ENCODE measurements at regions not wholly inside any gene's neighbourhood (a gene's known extent, or its start where the extent isn't known, plus 50 kb on each side); places are given as distances from the start of the nearest gene placed in this dataset.

DNA sequence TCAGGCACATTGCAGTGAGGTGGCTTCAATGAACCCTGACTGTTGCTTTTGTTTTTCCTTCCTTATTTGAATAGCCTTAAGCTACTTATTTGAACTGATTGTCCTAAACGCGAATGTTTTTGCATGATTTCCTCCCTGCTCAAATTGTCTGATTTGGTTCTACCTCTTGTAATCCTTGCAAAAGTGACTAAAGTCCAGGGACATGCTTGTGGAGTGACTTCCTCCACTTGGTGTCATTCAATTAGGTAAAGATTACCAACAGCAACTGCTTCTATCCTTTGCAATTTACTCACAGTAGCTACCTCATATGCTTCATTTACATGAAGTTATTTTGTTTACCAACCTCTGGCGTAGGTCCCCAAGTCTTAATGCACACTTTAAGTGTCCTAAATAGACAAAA lies 295.9 kb upstream of the TMEM229A start:
- no peak for ATAC-seq
- WGBS: 56% methylated on average over 3 of the region's 3 CpGs
- no peaks in the 10 kb centered on the region for H3K27me3 ChIP-seq (ENCODE audit: control insufficient read depth, insufficient read depth)

GRCh38 chr7:124324262-124324661 lies 291.4 kb upstream of the TMEM229A start:
- H3K4me3 ChIP-seq (ENCODE audit: low read length): no peak overlapping the region
- no peak overlapping the region for H3K27ac ChIP-seq (ENCODE audit: low read length)
- no peaks in the 10 kb centered on the region for H3K4me1 ChIP-seq (ENCODE audit: control insufficient read depth, insufficient read depth, low read length)
- intact Hi-C loops (cut with DNase I): no loop called here
- DNase-seq (no peak), ATAC-seq (no peak)
- no peaks in the 10 kb centered on the region for H3K27me3 ChIP-seq (ENCODE audit: control insufficient read depth, insufficient read depth)
- no peaks in the 10 kb centered on the region for H3K9me3 ChIP-seq (ENCODE audit: control insufficient read depth, low read length)

More for the DNA sequence above, 295.9 kb upstream of the TMEM229A start:
- Histone ChIP-seq H3K27ac (ENCODE audit: low read length) (no peak overlapping the region), H3K4me1 (ENCODE audit: control insufficient read depth, insufficient read depth, low read length) (no peaks in the 10 kb centered on the region), H3K4me3 (ENCODE audit: low read length) (no peak overlapping the region), H3K9me3 (ENCODE audit: control insufficient read depth, low read length) (no peaks in the 10 kb centered on the region)
- intact Hi-C loops (cut with DNase I): no loop called here
- DNase-seq: no peak

DNA sequence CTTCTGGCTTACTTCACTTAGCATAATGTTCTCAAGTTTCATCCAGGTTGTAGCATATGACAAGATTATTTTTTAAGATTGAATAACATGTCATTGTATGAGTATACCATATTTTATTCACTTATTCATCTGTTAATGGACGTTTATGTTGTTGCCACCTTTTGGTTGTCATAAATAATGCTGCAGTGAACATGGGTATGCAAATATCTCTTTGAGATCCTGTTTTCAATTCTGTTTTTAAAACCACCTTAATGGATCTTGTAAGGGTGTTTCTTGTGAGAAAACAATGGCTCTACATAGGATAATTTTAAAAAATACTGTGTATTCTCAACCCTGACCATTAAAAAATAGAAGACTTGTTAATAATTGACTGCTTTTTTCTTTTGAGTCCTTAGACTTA lies 290.7 kb upstream of the TMEM229A start:
- H3K4me3 ChIP-seq (ENCODE audit: low read length): no peak overlapping the region
- ATAC-seq: no peak
- H3K27me3 ChIP-seq (ENCODE audit: control insufficient read depth, insufficient read depth): no peaks in the 10 kb centered on the region
- H3K27ac ChIP-seq (ENCODE audit: low read length): no peak overlapping the region
- intact Hi-C loops (cut with DNase I): no loop called here
- H3K9me3 ChIP-seq (ENCODE audit: control insufficient read depth, low read length): no peaks in the 10 kb centered on the region
- no peak for DNase-seq
- WGBS: 27% methylated on average over 1 of the region's 1 CpG
- H3K4me1 ChIP-seq (ENCODE audit: control insufficient read depth, insufficient read depth, low read length): no peaks in the 10 kb centered on the region

GRCh38 chr7:124322561-124322960 lies 289.7 kb upstream of the TMEM229A start:
- DNase-seq: no peak
- intact Hi-C loops (cut with DNase I): no loop called here
- Histone ChIP-seq H3K9me3 (ENCODE audit: control insufficient read depth, low read length) (no peaks in the 10 kb centered on the region), H3K4me3 (ENCODE audit: low read length) (no peak overlapping the region), H3K27me3 (ENCODE audit: control insufficient read depth, insufficient read depth) (no peaks in the 10 kb centered on the region), H3K27ac (ENCODE audit: low read length) (no peak overlapping the region), H3K4me1 (ENCODE audit: control insufficient read depth, insufficient read depth, low read length) (no peaks in the 10 kb centered on the region)
- no peak for ATAC-seq
- 57% methylated on average over 1 of the region's 1 CpG for WGBS

GRCh38 chr7:124318721-124319450 lies 286.0 kb upstream of the TMEM229A start:
- ATAC-seq (no peak), DNase-seq (no peak)
- Histone ChIP-seq H3K4me3 (ENCODE audit: low read length) (no peak overlapping the region), H3K27me3 (ENCODE audit: control insufficient read depth, insufficient read depth) (no peaks in the 10 kb centered on the region), H3K4me1 (ENCODE audit: control insufficient read depth, insufficient read depth, low read length) (no peaks in the 10 kb centered on the region), H3K27ac (ENCODE audit: low read length) (no peak overlapping the region), H3K9me3 (ENCODE audit: control insufficient read depth, low read length) (no peaks in the 10 kb centered on the region)
- intact Hi-C loops (cut with DNase I): no loop called here
- 59% methylated on average over 5 of the region's 5 CpGs for WGBS

- intact Hi-C loops (cut with DNase I): no loop called here
- H3K27ac ChIP-seq (ENCODE audit: low read length): no peak overlapping the region
- no peaks in the 10 kb centered on the region for H3K4me1 ChIP-seq (ENCODE audit: control insufficient read depth, insufficient read depth, low read length)
- no peak for ATAC-seq
- no peaks in the 10 kb centered on the region for H3K9me3 ChIP-seq (ENCODE audit: control insufficient read depth, low read length)
- H3K27me3 ChIP-seq (ENCODE audit: control insufficient read depth, insufficient read depth): no peaks in the 10 kb centered on the region
- no peak overlapping the region for H3K4me3 ChIP-seq (ENCODE audit: low read length)
- DNase-seq: no peak
Measured at GRCh38 chr7:124310934-124311390, 278.1 kb upstream of the TMEM229A start.

DNA sequence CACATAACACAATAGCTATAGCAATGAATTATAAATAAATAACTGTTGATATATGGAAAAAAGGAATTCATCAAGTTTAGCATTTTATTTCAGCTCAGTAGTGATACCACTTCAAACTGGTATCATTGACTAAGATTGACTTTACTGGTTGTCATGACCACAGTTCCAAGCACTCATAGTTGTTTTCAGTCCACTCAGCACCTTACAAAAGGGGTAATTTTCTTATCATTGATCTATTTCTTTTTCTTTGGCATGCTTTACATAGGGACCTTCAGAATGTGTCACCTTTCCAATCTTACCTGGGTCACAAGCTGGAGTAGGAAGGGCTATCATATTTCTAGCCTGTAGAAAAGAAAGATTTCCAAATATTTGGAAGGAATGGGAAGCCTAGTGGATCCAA lies 275.5 kb upstream of the TMEM229A start:
- Histone ChIP-seq H3K4me3 (ENCODE audit: low read length) (no peak overlapping the region), H3K27me3 (ENCODE audit: control insufficient read depth, insufficient read depth) (no peaks in the 10 kb centered on the region), H3K4me1 (ENCODE audit: control insufficient read depth, insufficient read depth, low read length) (no peaks in the 10 kb centered on the region), H3K27ac (ENCODE audit: low read length) (no peak overlapping the region), H3K9me3 (ENCODE audit: control insufficient read depth, low read length) (no peaks in the 10 kb centered on the region)
- intact Hi-C loops (cut with DNase I): no loop called here
- DNase-seq: no peak
- no peak for ATAC-seq

DNA sequence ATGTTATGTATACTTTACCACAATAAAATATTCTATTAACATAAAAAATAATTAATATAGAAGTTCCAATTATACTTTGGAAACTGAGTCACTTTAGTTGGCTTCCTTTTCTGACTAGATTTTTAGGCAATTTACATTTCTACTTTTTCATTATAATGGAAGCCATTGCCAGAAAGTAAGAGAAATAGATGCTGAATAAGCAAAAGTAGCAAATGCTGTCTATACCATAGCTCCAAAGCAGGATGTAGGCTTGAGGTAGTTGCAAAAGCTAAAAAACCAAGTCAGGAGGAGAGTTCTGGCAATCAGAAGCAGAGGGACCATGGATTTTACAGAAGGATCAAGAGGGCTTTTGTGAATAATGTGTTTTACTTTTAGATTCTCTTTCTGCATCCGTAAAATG lies 262.4 kb upstream of the TMEM229A start:
- intact Hi-C loops (cut with DNase I): no loop called here
- DNase-seq (no peak), ATAC-seq (no peak)
- Histone ChIP-seq H3K4me1 (ENCODE audit: control insufficient read depth, insufficient read depth, low read length) (no peaks in the 10 kb centered on the region), H3K27ac (ENCODE audit: low read length) (no peak overlapping the region), H3K9me3 (ENCODE audit: control insufficient read depth, low read length) (no peaks in the 10 kb centered on the region), H3K4me3 (ENCODE audit: low read length) (no peak overlapping the region), H3K27me3 (ENCODE audit: control insufficient read depth, insufficient read depth) (no peaks in the 10 kb centered on the region)
- 94% methylated on average over 1 of the region's 1 CpG for WGBS

- 60% methylated on average over 1 of the region's 1 CpG for WGBS
- Histone ChIP-seq H3K4me3 (ENCODE audit: low read length) (no peak overlapping the region), H3K27ac (ENCODE audit: low read length) (no peak overlapping the region), H3K4me1 (ENCODE audit: control insufficient read depth, insufficient read depth, low read length) (no peaks in the 10 kb centered on the region), H3K27me3 (ENCODE audit: control insufficient read depth, insufficient read depth) (no peaks in the 10 kb centered on the region), H3K9me3 (ENCODE audit: control insufficient read depth, low read length) (no peaks in the 10 kb centered on the region)
- no peak for ATAC-seq
- no peak for DNase-seq
- intact Hi-C loops (cut with DNase I): no loop called here
Measured at GRCh38 chr7:124284937-124285336, 252.1 kb upstream of the TMEM229A start.

DNA sequence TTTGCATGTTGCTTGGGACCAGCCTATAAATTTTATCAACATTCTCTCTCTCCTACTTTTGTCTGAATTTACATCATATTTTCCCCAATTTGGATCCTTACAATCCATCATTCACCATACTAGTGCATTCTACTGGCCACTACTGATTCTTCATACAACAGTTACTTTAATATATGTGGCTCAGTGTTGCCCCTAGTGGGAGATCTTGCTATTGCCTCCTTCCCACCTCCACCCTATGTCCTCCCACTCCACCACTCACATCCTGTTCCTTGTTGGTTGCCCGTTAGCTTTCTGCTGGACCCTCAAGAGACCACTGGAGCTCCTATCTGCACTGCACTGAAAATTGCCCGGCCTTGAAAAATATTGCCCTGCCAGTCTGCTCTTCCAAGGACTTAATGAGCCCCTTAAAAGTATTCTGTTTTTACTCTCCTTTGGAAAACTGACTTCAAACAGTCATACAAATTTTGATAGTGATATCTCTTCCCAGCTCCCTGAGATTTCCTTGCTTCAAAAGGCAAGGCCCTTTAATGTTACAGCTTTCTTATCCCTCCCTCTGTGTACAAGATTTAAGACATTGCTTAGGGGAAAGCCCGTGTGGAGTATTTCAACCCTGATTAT lies 243.2 kb upstream of the TMEM229A start:
- Histone ChIP-seq H3K27ac (ENCODE audit: low read length) (no peak overlapping the region), H3K4me3 (ENCODE audit: low read length) (no peak overlapping the region), H3K9me3 (ENCODE audit: control insufficient read depth, low read length) (no peaks in the 10 kb centered on the region), H3K27me3 (ENCODE audit: control insufficient read depth, insufficient read depth) (no peaks in the 10 kb centered on the region), H3K4me1 (ENCODE audit: control insufficient read depth, insufficient read depth, low read length) (no peaks in the 10 kb centered on the region)
- ATAC-seq: peak in 1 of 2 donors; percentile 14
- WGBS: 64% methylated on average over 3 of the region's 3 CpGs
- DNase-seq: no peak
- intact Hi-C loops (cut with DNase I): no loop called here

- H3K27ac ChIP-seq (ENCODE audit: low read length): no peak overlapping the region
- H3K27me3 ChIP-seq (ENCODE audit: control insufficient read depth, insufficient read depth): no peaks in the 10 kb centered on the region
- WGBS: 19% methylated on average over 3 of the region's 3 CpGs
- no peaks in the 10 kb centered on the region for H3K4me1 ChIP-seq (ENCODE audit: control insufficient read depth, insufficient read depth, low read length)
- H3K4me3 ChIP-seq (ENCODE audit: low read length): no peak overlapping the region
- intact Hi-C loops (cut with DNase I): no loop called here
- no peaks in the 10 kb centered on the region for H3K9me3 ChIP-seq (ENCODE audit: control insufficient read depth, low read length)
- ATAC-seq: no peak
- DNase-seq: no peak
Measured at GRCh38 chr7:124275411-124275810, 242.5 kb upstream of the TMEM229A start.

DNA sequence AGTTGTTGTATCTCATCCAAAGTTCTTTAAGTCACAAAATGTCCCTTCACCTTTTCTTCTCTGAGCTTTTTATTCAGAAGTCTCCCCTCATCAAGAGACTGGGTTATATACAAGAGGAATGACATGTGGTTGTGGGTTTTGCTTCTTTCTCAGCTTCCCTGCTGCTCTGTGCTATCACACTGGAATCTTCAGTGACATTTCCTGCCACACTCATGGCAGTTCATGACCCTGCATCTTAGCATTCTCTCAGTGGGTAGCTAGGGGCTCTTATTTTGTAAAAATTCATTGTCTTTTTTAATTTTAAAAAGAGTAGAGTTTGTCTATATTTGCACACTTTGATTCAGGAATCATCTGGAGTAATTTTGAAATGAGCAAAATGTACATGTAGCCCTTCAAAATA lies 236.9 kb upstream of the TMEM229A start:
- DNase-seq (no peak), ATAC-seq (no peak)
- Histone ChIP-seq H3K4me3 (ENCODE audit: low read length) (no peak overlapping the region), H3K27ac (ENCODE audit: low read length) (no peak overlapping the region), H3K9me3 (ENCODE audit: control insufficient read depth, low read length) (no peaks in the 10 kb centered on the region), H3K4me1 (ENCODE audit: control insufficient read depth, insufficient read depth, low read length) (no peaks in the 10 kb centered on the region), H3K27me3 (ENCODE audit: control insufficient read depth, insufficient read depth) (no peaks in the 10 kb centered on the region)
- intact Hi-C loops (cut with DNase I): no loop called here
